Ramos (cell line): ENCODE measurements at regions not wholly inside any gene's neighbourhood (a gene's known extent, or its start where the extent isn't known, plus 50 kb on each side); places are given as distances from the start of the nearest gene placed in this dataset.

ENCODE experiments used
- in situ Hi-C: fragments of 300-500 bp; cut with MboI; formaldehyde crosslinking; loops from one replicate; pipeline ENCODE4 v1.14.3; 2022; ENCODE audit warnings: low sequenced_read_pairs; ENCODE audit not compliant: unreplicated experiment

GRCh38 chr22:47589271-47590250 is 827.1 kb downstream of the TBC1D22A start:
- in situ Hi-C loops: loop anchor here (10.0 kb wide), 1 partner anchor 1975 kb away; no protein-coding TSS in a partner anchor

GRCh38 chr22:47588578-47588960 is 826.1 kb downstream of the TBC1D22A start:
- in situ Hi-C loops: no loop called here

- in situ Hi-C loops: no loop called here
Measured at GRCh38 chr22:47587861-47588577, 825.6 kb downstream of the TBC1D22A start.

GRCh38 chr22:47587361-47587760 is 824.9 kb downstream of the TBC1D22A start:
- in situ Hi-C loops: no loop called here

- in situ Hi-C loops: no loop called here
Measured at GRCh38 chr22:47586946-47587345, 824.5 kb downstream of the TBC1D22A start.

GRCh38 chr22:47586038-47586437 is 823.6 kb downstream of the TBC1D22A start:
- in situ Hi-C loops: no loop called here

GRCh38 chr22:47583959-47584562 is 821.6 kb downstream of the TBC1D22A start:
- in situ Hi-C loops: no loop called here

- in situ Hi-C loops: no loop called here
Measured at GRCh38 chr22:47582067-47582466, 819.6 kb downstream of the TBC1D22A start.

GRCh38 chr22:47580121-47580520 is 817.7 kb downstream of the TBC1D22A start:
- in situ Hi-C loops: no loop called here

GRCh38 chr22:47576908-47577307 is 814.5 kb downstream of the TBC1D22A start:
- in situ Hi-C loops: no loop called here

GRCh38 chr22:47575291-47575690 is 812.8 kb downstream of the TBC1D22A start:
- in situ Hi-C loops: no loop called here

GRCh38 chr22:47574556-47574955 is 812.1 kb downstream of the TBC1D22A start:
- in situ Hi-C loops: no loop called here

- in situ Hi-C loops: no loop called here
Measured at GRCh38 chr22:47573141-47573540, 810.7 kb downstream of the TBC1D22A start.

GRCh38 chr22:47572443-47572842 is 810.0 kb downstream of the TBC1D22A start:
- in situ Hi-C loops: no loop called here

GRCh38 chr22:47571616-47572015 is 809.2 kb downstream of the TBC1D22A start:
- in situ Hi-C loops: no loop called here

GRCh38 chr22:47570851-47571250 is 808.4 kb downstream of the TBC1D22A start:
- in situ Hi-C loops: no loop called here

- in situ Hi-C loops: no loop called here
Measured at GRCh38 chr22:47570300-47570685, 807.8 kb downstream of the TBC1D22A start.

GRCh38 chr22:47569389-47570299 is 807.2 kb downstream of the TBC1D22A start:
- in situ Hi-C loops: no loop called here

GRCh38 chr22:47568700-47569099 is 806.2 kb downstream of the TBC1D22A start:
- in situ Hi-C loops: no loop called here
